B cell (primary cell): ENCODE measurements at regions not wholly inside any gene's neighbourhood (a gene's known extent, or its start where the extent isn't known, plus 50 kb on each side); places are given as distances from the start of the nearest gene placed in this dataset.

ENCODE experiments used
- ATAC-seq: fragments of 200-7000 bp; cut with Tn5 transposase; one replicate; pipeline ENCODE4 v1.10.0; 2021; ENCODE audit warnings: low read depth, mild to moderate bottlenecking, moderate number of reproducible peaks, moderate library complexity
- CTCF ChIA-PET: fragments of 350-600 bp; sonication (Branson Sonifier 250); formaldehyde crosslinking; loops from one replicate; lab custom pipeline; 2021; ENCODE audit warnings: antibody characterized with exemption, inconsistent platforms; lab: Charles Lee
- POLR2A ChIA-PET: fragments of 350-600 bp; sonication (Branson Sonifier 250); formaldehyde crosslinking; loops from one replicate; lab custom pipeline; 2021; ENCODE audit warnings: antibody characterized with exemption; lab: Charles Lee
- DNase-seq: peaks from one replicate; pipeline ENCODE4 v3.0.0; 2013
- H2AFZ ChIP-seq: 2 replicates; pipeline ENCODE4 v1.6.1; 2012; ENCODE audit warnings: mild to moderate bottlenecking, low read depth, low read length; ENCODE audit not compliant: insufficient read depth, poor library complexity, severe bottlenecking
- H3K27ac ChIP-seq, 2 donors: 1 replicate in 1 of 2; 2 replicates in 1 of 2; pipeline ENCODE4 v1.5.1; 2012 to 2013; ENCODE audit warnings: low read length in 2 of 2, mild to moderate bottlenecking in 2 of 2, moderate library complexity in 1 of 2
- H3K27me3 ChIP-seq, 4 experiments: fragments of 200-600 bp in 1 of 4; sonication (generic) in 1 of 4; replicated peaks in 1 of 4; 1 replicate in 2 of 4; 2 replicates in 2 of 4; pipeline versions ENCODE4 v1.6.1 to v1.7.0; 2013 to 2016; ENCODE audit warnings: low read length in 3 of 4, mild to moderate bottlenecking in 2 of 4, mixed read lengths in 1 of 4, moderate library complexity in 1 of 4; ENCODE audit not compliant: insufficient read depth in 4 of 4, control insufficient read depth in 3 of 4; ENCODE audit errors: control extremely low read depth in 1 of 4
- H3K36me3 ChIP-seq, 2 experiments: replicated peaks in 1 of 2; 1 replicate in 1 of 2; 2 replicates in 1 of 2; pipeline versions ENCODE4 v1.6.1 to v1.7.1; 2013; ENCODE audit warnings: low read length in 1 of 2; ENCODE audit not compliant: insufficient read depth in 2 of 2, control insufficient read depth in 1 of 2; ENCODE audit errors: control extremely low read depth in 1 of 2, extremely low read depth in 1 of 2
- H3K4me1 ChIP-seq, 2 donors: fragments of 200-600 bp in 1 of 2; sonication (generic) in 1 of 2; 1 replicate in 1 of 2; 2 replicates in 1 of 2; pipeline versions ENCODE4 v1.5.1 to v1.6.1; 2013 to 2017; ENCODE audit warnings: low read length in 2 of 2; ENCODE audit not compliant: control insufficient read depth in 2 of 2, insufficient read depth in 2 of 2
- H3K4me2 ChIP-seq: replicated peaks from 2 replicates; pipeline ENCODE3; 2012; ENCODE audit warnings: mild to moderate bottlenecking, low read depth, low read length; ENCODE audit not compliant: poor library complexity, severe bottlenecking
- H3K4me3 ChIP-seq, 5 experiments: fragments of 200-600 bp in 1 of 5; sonication (generic) in 1 of 5; 1 replicate in 3 of 5; 2 replicates in 2 of 5; pipeline versions ENCODE4 v1.5.1 to v1.7.0; 2011 to 2016; ENCODE audit warnings: low read length in 4 of 5, mild to moderate bottlenecking in 4 of 5, low read depth in 2 of 5, control low read depth in 1 of 5, moderate library complexity in 1 of 5; ENCODE audit not compliant: insufficient read depth in 1 of 5; ENCODE audit errors: control extremely low read depth in 1 of 5, extremely low read depth in 1 of 5
- H3K79me2 ChIP-seq: fragments of 200-600 bp; sonication (generic); one replicate; pipeline ENCODE4 v1.6.0; 2016; ENCODE audit warnings: low read length; ENCODE audit not compliant: control insufficient read depth, insufficient read depth
- H3K9ac ChIP-seq: fragments of 200-600 bp; sonication (generic); 2 replicates; pipeline ENCODE4 v1.6.1; 2017; ENCODE audit warnings: mild to moderate bottlenecking, low read length, moderate library complexity
- H3K9me3 ChIP-seq, 3 donors: one replicate each; pipeline versions ENCODE4 v1.6.1 to v1.7.1; 2013; ENCODE audit warnings: low read length in 2 of 3; ENCODE audit not compliant: control insufficient read depth in 2 of 3, insufficient read depth in 1 of 3; ENCODE audit errors: control extremely low read depth in 1 of 3
- H4K20me1 ChIP-seq: 2 replicates; pipeline ENCODE4 v1.6.0; 2012; ENCODE audit warnings: mild to moderate bottlenecking, low read length; ENCODE audit not compliant: insufficient read depth, control insufficient read depth, poor library complexity, severe bottlenecking
- H3K27ac Mint-ChIP-seq: one replicate; pipeline ENCODE4 v1.8.0; 2021; ENCODE audit warnings: mixed read lengths
- H3K27me3 Mint-ChIP-seq: one replicate; pipeline ENCODE4 v1.8.0; 2021; ENCODE audit warnings: mixed read lengths
- H3K4me1 Mint-ChIP-seq: one replicate; pipeline ENCODE4 v1.8.0; 2021; ENCODE audit warnings: mixed read lengths
- H3K4me3 Mint-ChIP-seq: one replicate; pipeline ENCODE4 v1.8.0; 2021; ENCODE audit warnings: mixed read lengths
- H3K9me3 Mint-ChIP-seq: one replicate; pipeline ENCODE4 v1.8.0; 2022; ENCODE audit warnings: mixed read lengths; ENCODE audit not compliant: insufficient read depth
- CTCF ChIP-seq: fragments of 200-600 bp; IDR thresholded peaks from one replicate; pipeline ENCODE4 v1.8.0; 2022; ENCODE audit warnings: antibody characterized with exemption, mild to moderate bottlenecking
- EZH2 ChIP-seq: IDR thresholded peaks from 2 replicates; pipeline ENCODE4 v1.6.1; 2012; ENCODE audit warnings: borderline replicate concordance, low read depth, mild to moderate bottlenecking, moderate library complexity, low read length; ENCODE audit not compliant: insufficient read depth, poor library complexity, severe bottlenecking
- WGBS: methylation state at CpG from one replicate; pipeline ENCODE4 v1.1.5; 2013; ENCODE audit warnings: missing lambda C conversion rate; ENCODE audit not compliant: insufficient coverage; 5-methylcytosine and 5-hydroxymethylcytosine counted together
- intact Hi-C: fragments of 100-400 bp; cut with micrococcal nuclease; formaldehyde crosslinking; loops from one replicate; pipeline ENCODE4 v1.10.0; 2022

- Histone ChIP-seq H3K27me3 (no peaks in the 10 kb centered on the region), H3K9me3 (peaks cover 0 to 9% (median 0%) of the 10 kb centered on the region in 3 donors), H3K27ac (no peak overlapping the region), H2AFZ (no peak overlapping the region), H3K4me2 (no peak overlapping the region), H3K4me3 (no peak overlapping the region), H3K36me3 (no peaks in the 10 kb centered on the region), H3K4me1 (no peaks in the 10 kb centered on the region), H3K79me2 (no peaks in the 10 kb centered on the region), H3K9ac (no peak overlapping the region), H4K20me1 (no peaks in the 10 kb centered on the region)
- no CpG with 5 or more reads among the region's 6 CpGs for WGBS
- intact Hi-C loops: no loop called here
- peaks cover 4% of the 10 kb centered on the region for H3K9me3 Mint-ChIP-seq
- no peak overlapping the region for H3K4me3 Mint-ChIP-seq
- DNase-seq (no peak), ATAC-seq (no peak)
- H3K4me1 Mint-ChIP-seq: no peaks in the 10 kb centered on the region
- ChIA-PET CTCF (no interaction called here), POLR2A (no interaction called here)
- no peak for TF ChIP-seq EZH2
- H3K27ac Mint-ChIP-seq: no peak overlapping the region
- H3K27me3 Mint-ChIP-seq: no peaks in the 10 kb centered on the region
Measured at GRCh38 chr16:7044331-7044730, 288.3 kb upstream of the RBFOX1 start.

- DNase-seq (no peak), ATAC-seq (no peak)
- Histone ChIP-seq H3K27ac (no peak overlapping the region), H3K4me1 (no peaks in the 10 kb centered on the region), H4K20me1 (no peaks in the 10 kb centered on the region), H2AFZ (no peak overlapping the region), H3K36me3 (no peaks in the 10 kb centered on the region), H3K4me2 (no peak overlapping the region), H3K9ac (no peak overlapping the region), H3K9me3 (peaks cover 0 to 15% (median 0%) of the 10 kb centered on the region in 3 donors), H3K4me3 (no peak overlapping the region), H3K27me3 (no peaks in the 10 kb centered on the region), H3K79me2 (no peaks in the 10 kb centered on the region)
- CTCF ChIA-PET: no interaction called here
- Mint-ChIP-seq H3K4me1 (no peaks in the 10 kb centered on the region), H3K9me3 (peaks cover 2% of the 10 kb centered on the region), H3K4me3 (no peak overlapping the region), H3K27ac (no peak overlapping the region), H3K27me3 (no peaks in the 10 kb centered on the region)
- TF ChIP-seq CTCF: no peak
- TF ChIP-seq EZH2: no peak
- POLR2A ChIA-PET: no interaction called here
- intact Hi-C loops: no loop called here
- 79% methylated on average over 4 of the region's 4 CpGs for WGBS
Measured at GRCh38 chr16:7038475-7038874, 294.2 kb upstream of the RBFOX1 start.
